Stimulated activated CD8-positive, alpha-beta memory T cell treated with anti-CD3 and anti-CD28 coated beads, Interleukin-2, amount 100 ng/mL, for 48 hours (primary cell): ENCODE measurements at regions not wholly inside any gene's neighbourhood (a gene's known extent, or its start where the extent isn't known, plus 50 kb on each side); places are given as distances from the start of the nearest gene placed in this dataset.

Experiments
- DNase-seq, 2 donors: peaks; one replicate each; pipeline ENCODE4 v3.0.0-alpha.2; 2020; ENCODE audit warnings: low read depth in 2 of 2

DNA sequence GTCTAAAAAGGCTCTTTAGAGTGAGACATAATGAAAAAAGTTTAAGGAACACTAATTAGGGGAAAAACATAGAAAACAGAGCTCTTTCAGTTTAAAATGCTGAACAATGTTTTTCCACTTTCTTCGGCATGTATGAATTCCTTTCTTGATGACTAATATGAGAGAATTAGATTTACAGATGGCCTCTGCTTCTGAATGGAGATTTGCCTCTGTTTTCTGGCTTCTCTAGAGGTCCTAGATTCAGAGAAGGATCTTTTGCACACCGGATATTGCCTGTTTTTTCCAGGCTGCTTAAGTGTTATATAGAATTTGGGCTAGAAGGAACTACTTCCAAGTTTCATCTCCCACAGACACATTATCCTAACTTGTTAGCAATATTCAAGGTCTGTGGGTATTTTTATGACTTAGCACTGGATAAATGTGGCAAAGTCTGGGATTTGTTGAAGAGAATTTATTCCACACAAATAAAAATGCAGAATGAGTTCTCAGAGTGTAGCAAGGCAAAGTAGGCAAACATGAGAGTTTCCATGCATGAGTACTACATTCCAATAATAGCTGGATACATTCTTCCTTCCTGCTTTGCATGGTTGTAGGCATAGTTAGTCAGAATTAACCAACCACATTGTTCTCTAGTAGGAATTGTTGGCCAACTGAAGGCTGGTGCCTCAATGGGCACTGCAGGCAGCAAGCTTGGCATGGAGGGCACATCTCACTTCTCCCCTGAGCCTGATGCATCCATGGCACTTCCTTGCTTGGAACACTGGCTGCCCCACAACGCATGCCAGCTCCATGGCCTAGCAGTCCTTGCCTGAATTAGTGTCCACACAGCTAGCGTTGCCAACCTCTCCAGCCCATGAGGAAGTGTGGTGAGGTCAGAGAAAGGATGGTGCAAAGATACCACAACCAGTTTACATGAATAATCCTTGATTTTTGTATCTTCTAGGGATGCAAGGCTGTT is 224.2 kb downstream of the CLIC5 start:
- DNase-seq = no peak

DNA sequence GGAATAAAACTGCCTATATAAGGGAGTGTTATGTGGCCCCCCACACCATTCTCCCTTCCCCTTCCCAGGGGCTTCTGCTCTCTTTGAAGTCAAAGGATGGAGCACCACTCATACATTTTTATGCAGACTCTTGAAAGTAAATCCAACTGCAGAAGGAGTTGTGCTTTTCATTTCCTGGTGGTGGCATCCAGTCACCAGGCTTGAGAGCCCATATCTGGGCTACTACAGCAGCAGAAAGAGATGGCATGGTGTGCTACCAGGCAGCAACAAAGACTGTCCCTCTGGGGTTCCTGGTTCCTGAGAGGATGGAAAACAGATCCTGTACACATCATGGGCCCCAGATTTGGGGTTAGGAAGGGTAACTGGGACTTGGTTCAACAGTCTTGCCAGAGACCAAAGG is 226.4 kb downstream of the CLIC5 start:
- DNase-seq = no peak

DNA sequence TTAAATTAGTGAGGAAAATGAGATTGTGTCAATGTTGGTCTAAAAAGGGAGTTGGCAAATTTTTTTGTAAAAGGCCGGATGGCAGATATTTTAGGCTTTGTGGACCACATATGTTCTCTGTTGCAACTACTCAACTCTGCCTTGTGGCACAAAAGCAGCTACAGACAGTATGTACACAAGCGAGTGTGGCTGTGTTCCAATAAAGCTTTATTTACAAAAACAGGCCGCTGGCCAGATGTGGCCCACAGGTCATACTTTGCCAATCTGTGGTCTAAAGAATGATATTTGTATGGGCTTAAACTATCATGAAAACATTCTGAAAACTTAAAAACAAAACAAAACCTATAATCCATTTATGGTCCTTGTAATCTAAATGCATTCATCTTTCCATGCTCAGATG is 228.3 kb downstream of the CLIC5 start:
- no peak for DNase-seq

DNA sequence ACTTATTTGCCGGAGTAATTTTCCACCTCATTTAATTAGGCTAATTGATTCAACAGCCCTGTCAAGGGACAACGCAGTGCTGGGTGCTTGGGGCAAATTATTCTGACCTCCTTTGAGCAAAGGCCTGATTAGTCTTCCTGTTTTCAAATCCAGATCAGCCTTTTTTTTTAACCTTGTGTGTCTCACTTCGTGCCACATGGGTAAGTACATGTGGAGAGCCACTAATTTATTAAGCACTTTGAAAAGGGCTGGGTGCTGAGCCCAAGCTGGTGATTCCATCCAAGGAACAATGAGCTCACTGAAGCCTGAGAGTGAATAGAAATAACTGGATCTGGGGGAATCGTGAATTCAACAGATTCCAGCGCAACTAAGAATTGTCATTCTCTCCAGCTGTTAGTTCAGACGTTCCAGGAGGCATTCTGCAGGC is 229.3 kb downstream of the CLIC5 start:
- no peak for DNase-seq

DNA sequence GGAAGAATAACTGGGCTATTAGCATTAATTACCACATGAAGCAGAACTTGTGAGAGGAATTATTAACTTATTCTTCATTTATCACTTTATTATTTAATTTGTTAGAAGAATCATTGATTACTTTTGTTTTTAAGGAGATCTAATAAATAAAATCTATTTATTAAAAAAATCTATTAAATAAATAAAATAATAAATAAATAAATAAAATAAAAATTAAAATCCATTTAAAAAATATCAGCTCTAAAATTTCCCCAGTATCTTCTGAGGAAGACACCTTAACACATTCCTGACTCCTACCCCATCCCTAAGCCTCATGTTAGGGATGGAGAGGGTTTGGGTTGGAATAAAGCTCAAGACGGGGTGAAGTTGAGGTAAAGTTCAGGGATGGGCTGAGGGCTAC is 231.4 kb downstream of the CLIC5 start:
- no peak for DNase-seq

DNA sequence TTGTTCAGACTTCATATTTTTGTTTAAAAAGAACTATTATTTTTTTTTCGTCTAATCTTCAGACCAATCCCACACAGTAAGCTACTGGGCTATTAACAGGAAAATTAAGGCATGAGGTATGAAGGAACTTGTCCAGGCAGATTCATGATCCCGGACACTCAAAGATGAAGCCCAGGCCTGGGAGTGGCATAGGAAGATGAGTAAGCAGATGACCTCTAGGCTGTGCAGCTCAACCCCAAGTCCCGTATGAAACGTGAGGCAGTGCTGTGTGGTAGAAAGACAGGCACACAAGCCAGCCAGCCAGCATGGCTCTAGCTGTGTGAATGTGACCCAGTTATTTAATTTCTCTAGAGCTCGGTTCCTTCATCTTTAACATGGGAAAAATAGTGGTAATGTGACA is 231.9 kb downstream of the CLIC5 start:
- DNase-seq = no peak

DNA sequence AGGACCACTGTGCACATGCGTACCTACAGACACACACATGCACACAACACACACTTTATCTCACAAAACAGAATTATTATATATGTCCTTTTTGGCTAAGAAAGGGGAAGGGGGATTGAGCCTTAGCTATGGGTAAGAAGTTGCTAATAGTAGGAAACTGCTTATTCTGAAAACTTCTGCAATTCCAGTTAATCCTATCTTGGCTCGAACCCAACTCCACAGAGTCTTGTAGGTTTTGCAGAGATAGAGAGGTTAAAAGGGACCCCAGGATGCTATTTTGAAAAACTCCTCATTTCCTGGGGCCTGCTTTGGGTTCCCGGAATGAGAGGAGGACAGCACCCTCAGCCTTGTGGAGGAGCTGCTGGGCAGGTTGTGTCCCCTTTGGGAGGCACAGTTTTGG is 233.8 kb downstream of the CLIC5 start:
- no peak for DNase-seq

DNA sequence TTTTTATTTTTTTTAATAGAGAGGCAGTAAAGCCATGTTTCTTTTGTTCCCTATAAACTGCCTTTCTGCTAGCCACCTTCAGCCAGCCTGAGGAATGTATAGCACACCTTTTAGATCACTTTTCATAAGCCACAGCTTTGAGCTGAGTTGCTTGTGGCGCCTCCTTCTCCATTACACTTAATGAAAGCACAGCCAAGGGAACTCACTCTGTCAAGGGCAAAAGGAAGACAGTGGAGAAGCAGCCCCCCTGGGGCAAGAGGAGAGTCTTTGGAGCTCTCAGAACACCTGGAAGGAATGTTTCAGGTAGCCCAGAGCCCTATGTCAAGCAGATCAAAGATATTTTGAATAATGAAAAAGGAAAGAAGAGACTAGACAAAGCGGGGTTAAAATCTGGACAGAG is 235.1 kb downstream of the CLIC5 start:
- DNase-seq = no peak

DNA sequence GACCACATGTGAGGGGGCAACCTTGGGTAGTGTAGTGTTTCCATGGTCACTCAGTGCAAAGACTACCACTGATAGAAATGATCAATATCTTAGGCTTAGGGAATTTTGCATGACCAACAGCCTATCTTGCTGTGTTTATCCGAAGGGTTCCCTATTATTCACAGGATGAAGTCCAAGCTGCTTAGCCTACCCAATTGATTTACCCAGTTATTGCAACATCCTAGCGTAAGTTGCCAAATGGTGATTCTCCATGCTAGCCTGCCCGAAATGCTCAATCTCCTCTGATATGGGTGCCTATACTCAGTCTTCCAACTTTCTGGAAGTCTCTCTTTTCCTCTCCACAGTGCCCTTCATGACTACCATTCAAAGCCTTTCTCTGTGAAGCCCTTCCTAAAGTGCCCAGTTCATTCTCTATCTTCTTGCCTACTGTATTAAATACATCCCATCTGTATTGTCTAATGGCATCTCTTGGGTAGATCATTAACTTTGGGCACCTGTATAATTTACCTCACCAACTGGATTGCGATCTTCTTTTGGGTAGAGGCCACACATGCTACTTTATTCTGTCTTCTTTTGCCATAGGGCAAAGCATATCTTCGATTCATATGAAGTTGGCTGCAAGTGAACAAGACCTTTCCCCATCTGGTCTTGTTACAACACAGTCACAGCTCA is 240.5 kb downstream of the CLIC5 start:
- DNase-seq = no peak

DNA sequence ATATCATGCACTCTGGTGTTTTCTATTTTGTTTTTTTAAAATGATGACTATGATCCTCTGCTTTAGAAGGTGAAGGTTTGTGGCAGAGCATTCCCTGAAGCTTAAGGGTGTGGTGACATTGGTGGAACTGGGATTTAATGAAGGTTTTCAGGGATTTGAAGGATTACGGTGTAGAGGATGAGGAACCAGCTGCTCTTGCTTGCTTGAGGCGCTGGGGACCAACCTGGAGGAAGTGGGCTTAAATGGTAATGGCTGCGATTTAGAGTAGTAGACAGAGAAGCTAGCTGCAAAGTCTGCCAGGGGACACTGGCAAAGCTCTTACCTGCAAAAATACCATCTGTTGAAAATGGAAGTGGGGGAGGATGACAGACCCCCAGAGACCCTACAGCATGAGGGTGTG is 241.8 kb downstream of the CLIC5 start:
- DNase-seq = no peak

DNA sequence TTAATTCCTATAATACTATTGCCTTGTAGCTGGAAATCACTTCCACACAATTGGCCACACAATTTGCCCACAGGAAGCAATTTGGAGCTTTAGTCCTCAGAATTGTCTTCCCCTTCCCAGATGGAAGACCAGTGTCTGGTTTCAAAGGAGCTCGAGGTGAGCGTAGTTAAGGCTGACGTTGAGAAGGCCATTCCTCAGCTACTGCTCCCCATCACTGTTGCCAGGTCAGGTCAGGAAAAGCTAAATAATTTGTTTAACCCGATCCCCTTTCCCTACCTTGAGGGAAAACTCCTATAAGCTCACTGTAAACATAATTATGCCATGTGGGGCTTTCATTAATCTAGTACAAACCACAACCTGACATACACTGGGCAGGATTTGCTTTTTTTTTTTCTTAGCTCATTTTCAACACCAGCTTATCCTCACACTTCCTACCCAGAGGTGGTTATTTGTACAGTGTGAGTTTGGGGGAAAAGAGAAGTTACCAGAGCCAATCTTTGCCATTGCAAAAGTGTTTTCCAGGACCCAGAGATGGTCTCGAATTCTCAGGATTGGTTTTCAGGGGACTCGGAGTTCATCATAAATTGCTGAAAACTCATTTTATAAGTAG is 242.7 kb downstream of the CLIC5 start:
- no peak for DNase-seq

DNA sequence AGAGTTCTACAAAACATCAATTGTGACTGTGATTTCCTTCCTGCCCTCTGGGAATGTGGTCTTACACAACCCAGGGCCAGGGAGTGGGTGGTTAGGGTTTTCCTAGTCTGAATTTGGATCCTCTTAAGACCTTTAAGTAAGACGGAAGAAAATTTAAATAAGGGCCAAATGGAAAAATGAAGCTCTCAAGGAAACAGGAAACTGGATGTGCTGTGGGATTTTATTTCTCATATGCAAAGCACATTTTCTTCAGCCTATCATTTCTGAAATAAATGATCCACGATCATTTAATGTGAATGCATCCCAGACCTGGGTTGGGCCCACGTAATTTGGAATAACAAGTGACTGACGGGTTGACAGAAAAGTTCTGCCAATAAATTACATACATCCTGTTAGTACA is 243.6 kb downstream of the CLIC5 start:
- DNase-seq = no peak

DNA sequence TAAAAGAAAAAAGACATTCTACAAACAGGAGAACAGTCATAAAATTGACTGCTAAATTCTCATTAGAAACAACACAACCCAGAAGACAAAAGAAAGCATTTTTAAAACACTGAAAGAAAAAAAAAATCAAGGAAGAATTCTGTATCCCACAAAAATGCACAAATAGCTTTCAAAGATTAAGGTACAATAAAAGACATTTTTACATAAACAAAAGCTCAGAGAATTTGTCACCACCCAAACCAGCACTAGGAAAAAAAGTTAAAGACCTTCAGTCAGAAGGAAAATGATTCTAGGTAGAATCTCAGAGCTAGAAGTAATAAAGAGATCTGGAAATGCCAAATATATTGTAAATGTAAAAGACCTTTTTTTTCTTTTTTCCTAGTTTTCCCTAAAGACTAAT is 252.4 kb downstream of the CLIC5 start:
- DNase-seq = no peak

DNA sequence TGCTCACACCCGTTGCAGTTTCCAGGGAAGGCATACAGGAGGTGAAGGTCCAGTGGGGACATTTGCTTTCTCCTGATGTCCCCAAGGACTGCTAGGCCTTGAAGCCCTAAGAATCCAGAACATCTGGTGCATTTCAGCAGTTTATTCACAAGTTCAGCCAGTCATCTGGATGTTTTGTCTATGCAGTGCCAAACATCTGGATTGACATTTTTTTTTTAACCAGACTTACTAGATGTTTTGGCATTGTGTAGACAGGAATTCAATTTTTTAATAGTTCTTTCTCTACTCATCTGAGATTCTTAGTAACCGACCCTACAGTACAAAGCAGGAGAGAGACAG is 256.2 kb downstream of the CLIC5 start:
- no peak for DNase-seq

DNA sequence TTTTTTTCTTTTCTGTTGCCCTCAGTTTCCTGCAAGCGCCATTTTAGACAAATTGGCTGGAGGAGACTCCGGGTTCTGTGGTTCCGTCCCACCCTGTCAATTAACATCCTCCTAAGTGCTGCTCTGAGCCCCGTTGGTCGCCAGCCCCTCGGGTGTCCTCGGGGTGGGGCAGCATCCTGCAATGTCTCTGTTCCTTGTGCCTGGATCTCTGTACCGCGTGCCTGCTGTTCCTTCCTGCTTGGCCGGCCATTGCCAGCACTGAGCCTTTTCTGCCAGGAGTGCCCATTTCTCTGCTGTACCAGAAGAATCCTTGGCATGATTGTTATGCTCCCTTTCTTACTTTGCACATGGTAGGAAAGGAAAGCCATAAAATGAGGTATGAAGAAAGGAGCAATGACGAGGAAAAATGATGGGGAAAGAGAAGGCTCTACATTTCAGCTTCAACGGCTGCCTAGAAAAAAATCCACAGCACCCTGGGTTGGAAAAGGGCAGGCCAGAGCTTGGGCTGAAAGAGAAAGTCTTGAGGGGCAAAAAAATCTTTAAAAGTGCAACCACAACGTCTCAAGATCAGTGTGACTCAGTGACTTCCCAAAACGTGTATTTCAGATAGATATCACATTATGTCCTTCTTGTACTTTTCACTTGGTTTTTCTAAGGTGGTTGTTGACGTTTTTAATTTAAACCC is 256.7 kb downstream of the CLIC5 start:
- no peak for DNase-seq

DNA sequence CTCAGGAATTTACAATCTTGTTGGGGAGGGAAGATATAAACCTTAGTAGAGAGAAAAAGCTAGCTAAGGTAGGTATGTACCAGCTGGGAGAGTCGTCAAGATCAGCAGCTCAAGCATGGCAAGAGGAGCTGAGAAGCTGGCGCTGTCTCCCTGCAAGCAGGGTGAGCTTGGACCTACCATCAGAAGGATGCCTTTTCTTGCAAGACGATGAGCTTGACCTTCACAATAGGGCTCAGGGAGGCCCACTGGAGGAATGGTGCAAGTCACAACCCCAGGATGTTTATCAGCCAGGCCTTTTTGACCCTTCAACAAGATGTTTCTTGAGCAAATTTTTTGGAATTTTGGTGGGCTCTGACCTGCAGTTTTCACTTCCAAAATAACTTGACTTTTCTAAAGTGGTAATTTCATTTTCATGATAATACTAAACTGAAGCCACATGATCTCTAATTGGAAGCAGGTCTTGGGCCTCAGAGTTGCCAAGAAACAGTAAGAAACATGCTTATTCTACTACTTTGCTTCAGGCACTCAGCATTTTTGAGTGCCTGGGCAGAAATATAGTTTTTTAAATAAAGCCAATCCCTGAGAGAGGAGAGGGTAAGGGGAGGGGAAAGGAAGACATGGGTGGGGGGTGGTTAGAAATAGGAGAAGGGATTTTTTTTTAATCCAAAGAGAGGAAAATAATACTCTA is 258.1 kb downstream of the CLIC5 start:
- no peak for DNase-seq

DNA sequence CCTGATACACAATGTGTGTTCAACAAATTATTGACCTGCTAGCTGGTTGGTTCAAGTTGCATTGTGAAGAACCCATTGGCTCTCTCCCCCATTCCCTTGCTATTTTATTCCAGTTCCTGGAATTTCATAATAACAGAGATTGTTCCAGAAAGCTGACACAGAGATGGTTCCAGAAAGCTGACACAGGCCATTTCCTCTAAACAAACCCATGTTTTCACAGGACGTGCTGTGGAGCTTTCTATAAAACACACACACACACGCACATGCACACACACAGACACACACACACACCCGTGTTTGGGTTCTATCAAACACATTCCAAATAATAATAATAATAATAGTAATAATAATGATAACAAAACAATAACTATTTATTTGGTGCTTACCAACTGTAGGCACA is 259.1 kb downstream of the CLIC5 start:
- no peak for DNase-seq

DNA sequence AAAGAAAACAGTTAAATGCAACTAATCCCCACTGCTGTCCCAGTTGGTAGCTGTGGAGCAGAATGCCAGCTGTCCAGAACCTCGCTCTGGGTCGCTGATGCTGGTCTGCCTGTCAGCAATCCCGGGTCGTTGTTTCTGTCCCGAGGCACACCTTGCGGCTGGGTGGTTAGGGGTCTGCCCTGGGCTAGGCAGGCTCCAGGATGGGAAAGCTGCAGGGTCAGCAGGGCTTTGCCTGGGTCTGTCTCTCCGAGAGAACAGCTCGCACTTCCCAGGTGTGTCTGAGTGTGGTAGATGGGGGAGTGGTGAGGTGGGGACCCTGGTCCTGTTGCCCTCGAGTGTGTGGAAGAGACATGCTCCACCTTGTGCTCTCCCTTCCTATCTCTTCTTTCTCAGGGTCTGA is 261.2 kb downstream of the CLIC5 start:
- no peak for DNase-seq

DNA sequence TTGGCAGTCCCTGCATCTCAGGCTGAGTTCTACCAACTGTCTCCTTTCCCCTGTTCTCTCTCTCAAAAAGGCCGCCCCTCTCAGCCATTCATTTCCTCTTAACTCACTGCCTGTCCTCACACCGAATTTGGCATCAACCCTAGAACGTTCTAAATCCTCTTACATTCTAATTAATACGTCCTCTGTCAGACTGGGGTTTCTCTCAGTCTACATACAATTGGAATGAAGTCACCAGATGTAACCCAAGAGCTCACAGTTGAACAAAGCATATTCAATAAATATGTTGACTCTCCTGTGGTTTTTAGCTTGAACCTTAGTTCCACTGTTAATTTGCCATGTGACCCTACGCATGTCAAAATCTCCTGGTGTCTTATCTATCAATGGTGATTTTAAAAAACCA is 269.6 kb downstream of the CLIC5 start:
- no peak for DNase-seq

DNA sequence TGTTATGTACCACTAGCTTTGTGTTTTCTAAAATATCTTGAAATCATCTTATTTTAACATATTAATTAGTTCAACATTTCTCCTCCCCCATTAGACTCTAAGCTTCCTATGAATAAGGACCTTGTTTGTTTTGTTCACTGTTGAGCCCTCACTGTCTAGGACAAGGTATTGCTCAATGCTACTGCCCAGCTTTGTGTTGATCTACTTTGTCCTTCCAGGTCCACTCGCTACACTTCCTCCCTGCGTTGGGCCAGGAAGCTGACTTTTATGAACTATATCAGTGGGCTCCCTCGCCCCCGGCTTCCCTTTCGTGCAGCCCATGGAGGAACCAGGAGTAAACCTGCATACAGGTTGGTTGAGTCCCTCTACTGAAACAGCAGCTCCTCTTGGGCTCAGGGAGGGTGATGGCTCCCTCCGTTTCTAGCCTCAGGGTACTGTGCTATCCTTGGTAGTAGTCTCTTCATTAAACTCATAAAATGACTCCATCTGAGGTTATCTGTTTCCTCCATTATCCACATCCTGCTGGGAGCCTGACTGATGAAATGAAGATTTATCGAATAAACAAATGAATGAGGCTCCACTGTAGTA is 272.5 kb downstream of the CLIC5 start:
- no peak for DNase-seq

DNA sequence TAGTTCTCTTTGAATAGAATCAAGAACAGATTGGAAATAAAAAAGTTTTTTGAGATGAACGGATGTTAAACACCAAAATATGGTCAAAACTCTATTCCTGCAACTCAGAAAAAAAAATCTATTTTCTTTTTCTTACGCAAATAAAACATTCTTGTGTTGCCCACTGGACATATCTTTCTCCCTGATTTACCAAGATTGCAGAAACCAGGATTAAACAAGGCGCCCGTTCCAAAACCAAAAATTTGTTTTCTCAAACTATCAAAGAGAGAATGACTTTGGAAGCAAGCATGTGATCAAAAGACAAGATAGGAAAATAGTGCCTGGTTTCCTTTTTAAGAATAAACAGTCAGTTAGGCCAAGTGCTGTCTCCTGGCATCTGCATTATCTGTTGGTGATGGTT is 273.1 kb downstream of the CLIC5 start:
- DNase-seq = no peak
